ENCODE measurements at regions not wholly inside any gene's neighbourhood (a gene's known extent, or its start where the extent isn't known, plus 50 kb on each side); places are given as distances from the start of the nearest gene placed in this dataset.
A peak's percentile ranks its signal among the peaks of the same experiment; 100 is the strongest.
"Not testable (repeated sequence)": the region's sequence is repeated elsewhere in the genome, so short reads cannot be mapped to it uniquely, and the experiment has no call there.

DNA sequence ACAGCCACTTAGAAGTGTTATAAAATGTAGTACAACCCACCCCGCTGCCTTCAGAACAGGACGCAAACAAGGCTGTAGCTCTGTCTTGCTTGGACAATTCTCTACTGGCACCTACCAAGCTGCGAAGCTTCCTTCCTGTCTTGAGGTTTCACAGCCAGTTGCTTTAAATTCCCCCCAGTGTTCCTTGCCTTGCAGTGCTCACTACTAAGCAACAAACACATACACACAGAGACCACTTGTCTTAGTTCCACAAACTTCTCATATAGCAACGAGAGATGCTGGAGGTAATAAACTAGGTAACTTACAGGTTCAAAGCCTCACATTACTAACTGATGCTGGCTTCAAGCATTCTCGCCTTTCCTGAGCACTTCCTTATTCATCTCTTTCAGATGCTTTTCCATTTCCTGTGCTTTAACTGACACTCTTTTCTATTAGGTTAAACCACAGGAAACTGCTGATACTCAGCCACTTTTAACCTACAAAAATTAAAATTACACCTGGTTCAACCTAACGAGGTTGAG lies 91.5 kb upstream of the PTGDR start:
- no peak overlapping the region for H3K27ac ChIP-seq
- TF ChIP-seq, protein P1, sequence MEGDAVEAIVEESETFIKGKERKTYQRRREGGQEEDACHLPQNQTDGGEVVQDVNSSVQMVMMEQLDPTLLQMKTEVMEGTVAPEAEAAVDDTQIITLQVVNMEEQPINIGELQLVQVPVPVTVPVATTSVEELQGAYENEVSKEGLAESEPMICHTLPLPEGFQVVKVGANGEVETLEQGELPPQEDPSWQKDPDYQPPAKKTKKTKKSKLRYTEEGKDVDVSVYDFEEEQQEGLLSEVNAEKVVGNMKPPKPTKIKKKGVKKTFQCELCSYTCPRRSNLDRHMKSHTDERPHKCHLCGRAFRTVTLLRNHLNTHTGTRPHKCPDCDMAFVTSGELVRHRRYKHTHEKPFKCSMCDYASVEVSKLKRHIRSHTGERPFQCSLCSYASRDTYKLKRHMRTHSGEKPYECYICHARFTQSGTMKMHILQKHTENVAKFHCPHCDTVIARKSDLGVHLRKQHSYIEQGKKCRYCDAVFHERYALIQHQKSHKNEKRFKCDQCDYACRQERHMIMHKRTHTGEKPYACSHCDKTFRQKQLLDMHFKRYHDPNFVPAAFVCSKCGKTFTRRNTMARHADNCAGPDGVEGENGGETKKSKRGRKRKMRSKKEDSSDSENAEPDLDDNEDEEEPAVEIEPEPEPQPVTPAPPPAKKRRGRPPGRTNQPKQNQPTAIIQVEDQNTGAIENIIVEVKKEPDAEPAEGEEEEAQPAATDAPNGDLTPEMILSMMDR (conservative IDR thresholded peaks at IDR 0.05) = no peak

DNA sequence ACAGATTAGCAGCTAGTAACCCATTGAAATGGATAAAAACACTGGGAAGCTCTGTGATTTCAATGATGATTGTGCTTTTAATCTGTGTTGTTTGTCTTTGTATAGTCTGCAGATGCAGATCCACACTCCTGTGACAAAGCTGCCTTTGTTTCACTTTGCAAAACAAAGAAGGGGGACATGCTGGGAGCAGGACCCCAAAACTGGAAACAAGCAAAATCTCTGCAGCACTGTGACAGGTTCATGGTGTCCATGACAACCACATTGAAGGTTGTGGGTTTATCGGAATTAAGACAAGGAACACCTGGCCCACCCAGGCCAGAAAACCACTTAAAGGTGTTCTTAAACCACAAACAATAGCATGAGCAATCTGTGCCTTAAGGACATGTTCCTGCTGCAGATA lies 95.6 kb upstream of the PTGDR start:
- H3K27ac ChIP-seq = not testable (repeated sequence)

DNA sequence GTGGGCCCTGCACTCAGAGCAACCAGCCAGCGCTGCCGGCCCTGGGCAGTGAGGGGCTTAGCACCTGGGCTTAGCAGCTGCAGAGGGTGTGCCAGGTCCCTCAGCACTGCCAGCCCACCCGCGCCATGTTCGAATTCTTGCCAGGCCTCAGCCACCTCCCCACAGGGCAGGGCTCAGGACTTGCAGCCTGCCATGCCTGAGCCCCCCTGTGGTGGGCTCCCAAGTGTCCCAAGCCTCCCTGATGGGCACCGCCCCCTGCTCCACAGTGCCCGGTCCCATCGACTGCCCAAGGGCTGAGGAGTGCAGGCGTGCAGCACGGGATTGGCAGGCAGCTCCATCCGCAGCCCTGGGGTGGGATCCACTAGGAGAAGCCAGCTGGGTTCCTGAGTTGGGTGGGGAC lies 98.0 kb upstream of the NID2 start:
- no peak overlapping the region for H3K27ac ChIP-seq
- TF ChIP-seq, protein P1 (conservative IDR thresholded peaks at IDR 0.05) = no peak

DNA sequence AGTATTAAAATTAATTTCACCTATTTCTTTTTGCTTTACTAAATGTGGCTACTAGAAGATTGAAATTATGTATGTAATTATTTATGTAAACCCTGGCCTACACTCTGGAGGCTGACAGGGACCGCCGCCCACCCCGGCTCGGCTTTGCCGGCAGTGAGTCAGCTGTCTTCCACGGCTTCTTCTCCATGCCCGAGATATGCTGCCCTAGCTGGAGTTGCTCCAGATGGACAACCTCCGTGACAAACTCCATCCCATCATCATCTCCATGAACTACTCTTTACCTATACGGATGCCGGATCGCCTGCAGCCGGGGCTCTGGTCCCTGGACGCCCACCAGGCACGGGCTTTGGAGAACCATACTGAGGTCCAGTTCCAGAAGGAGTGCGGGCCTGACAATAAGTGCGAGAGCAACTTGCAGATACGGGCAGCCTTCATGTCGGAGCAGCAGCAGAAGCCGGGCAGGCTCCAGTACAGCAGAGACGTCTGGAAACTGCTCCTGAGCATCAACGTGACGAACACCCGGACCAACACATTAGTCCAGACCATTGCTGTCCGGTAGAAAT lies 86.9 kb upstream of the NID2 start:
- TF ChIP-seq, protein P1 (conservative IDR thresholded peaks at IDR 0.05) = no peak
- H3K27ac ChIP-seq = no peak overlapping the region

DNA sequence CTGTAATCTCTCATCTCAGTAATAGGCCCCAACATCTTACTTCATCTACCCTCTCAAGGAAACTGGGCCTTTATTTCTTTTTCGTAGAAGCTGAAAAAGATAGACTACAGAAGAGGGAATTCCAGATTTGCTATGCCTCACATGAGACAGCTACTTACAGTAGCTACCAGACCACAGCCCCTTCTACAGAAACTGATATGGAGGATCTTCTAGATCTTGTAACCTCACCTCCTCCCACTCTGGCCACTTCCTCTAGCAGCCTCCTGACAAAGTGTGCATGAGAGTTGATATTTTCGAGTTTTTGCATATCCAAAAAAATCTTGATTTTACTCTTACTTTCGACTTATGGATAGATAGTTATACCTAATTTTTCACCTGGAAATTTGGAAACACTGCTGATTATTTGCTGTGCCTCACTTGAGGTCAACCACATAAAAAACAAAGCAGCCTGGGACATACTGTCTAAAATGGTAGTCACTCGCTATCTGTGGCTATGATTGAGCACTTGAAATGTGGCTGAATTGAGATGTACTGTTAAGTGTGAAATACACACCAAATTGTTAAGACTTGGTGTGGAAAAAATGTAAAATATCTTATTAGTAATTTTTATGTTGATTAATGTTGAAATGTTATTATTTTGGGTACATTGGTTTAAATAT lies 86.3 kb upstream of the NID2 start:
- no peak overlapping the region for H3K27ac ChIP-seq
- TF ChIP-seq, protein P1 (conservative IDR thresholded peaks at IDR 0.05) = no peak

DNA sequence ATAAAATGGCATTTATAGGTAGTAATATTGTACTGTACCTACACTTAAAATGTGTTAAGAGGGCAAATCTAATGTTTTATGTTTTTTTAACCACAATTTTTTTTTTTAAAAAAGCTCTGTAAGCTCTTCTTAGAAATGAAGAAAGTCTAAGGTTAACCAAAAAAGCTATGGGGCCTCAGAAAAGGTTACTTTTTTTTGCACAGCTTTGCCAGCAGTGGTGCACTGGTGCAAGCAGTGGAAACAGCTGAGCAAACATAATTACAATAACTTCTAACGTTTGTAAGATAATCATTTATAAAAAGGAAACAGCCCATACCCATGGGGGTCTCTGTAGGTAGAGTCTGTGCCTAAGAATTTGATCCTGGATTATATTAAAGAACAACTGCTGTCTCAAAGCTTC lies 85.1 kb upstream of the NID2 start:
- TF ChIP-seq, protein P1 (conservative IDR thresholded peaks at IDR 0.05) = no peak
- H3K27ac ChIP-seq = peak overlapping the region; percentile 24; the same call in 1 of the 2 replicates

DNA sequence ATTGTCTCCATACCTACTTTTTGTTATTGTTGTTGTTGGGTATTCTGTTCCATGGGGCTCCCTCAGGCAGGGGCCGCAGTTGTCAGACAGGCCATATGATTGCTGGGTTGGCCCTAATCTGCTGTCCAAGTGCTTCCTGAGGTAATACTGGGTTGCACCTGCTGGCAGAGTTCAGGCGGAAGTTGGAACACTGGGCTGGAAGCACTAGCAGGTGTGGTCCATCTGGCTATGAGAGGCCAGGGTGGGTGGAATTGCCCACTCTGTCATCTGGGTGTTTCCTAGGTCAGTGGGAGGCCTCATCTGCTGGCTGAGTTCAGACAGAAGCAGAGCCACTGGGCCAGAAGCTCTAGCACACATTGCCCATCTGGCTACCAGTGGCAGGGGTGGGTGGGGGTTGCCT lies 81.3 kb upstream of the NID2 start:
- TF ChIP-seq, protein P1 (conservative IDR thresholded peaks at IDR 0.05) = no peak
- H3K27ac ChIP-seq = no peak overlapping the region

DNA sequence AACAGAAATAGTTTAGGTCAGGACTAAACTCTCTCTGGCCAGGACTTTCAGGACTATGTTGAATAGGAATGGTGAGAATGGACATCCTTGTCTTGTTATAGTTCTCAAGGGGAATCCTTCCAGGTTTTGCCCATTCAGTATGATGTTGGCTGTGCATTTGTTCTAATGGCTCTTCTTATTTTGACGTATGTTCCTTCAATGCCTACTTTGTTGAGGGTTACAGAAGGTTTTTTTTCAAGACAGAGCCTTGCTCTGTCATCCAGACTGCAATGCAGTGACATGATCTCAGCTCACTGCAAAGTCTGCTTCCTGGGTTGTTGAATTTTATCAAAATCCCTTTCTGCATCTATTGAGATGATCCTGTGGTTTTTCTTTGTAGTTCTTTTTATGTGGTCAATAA lies 79.5 kb upstream of the NID2 start:
- TF ChIP-seq, protein P1 (conservative IDR thresholded peaks at IDR 0.05) = no peak

More for the DNA sequence above, 79.5 kb upstream of the NID2 start:
- 0 out of 2 replicates have a peak overlapping the region, but pooled peaks have one; percentile 8 for H3K27ac ChIP-seq
